GM21717 (cell line): ENCODE measurements at regions not wholly inside any gene's neighbourhood (a gene's known extent, or its start where the extent isn't known, plus 50 kb on each side); places are given as distances from the start of the nearest gene placed in this dataset.

ENCODE experiments used
- ATAC-seq: cut with Tn5 transposase; IDR thresholded peaks from one replicate; pipeline ENCODE4 v1.9.1; 2021; ENCODE audit warnings: mild to moderate bottlenecking, moderate library complexity; ENCODE audit not compliant: unreplicated experiment

- no peak for ATAC-seq
Measured at GRCh38 chr7:46486256-46487206, 565.5 kb upstream of the IGFBP3 start.

- ATAC-seq = no peak
Measured at GRCh38 chr7:46485481-46486065, 564.5 kb upstream of the IGFBP3 start.

GRCh38 chr7:46484906-46485305 lies 563.8 kb upstream of the IGFBP3 start:
- ATAC-seq = no peak

GRCh38 chr7:46480619-46481018 lies 559.5 kb upstream of the IGFBP3 start:
- ATAC-seq = no peak

GRCh38 chr7:46479680-46480079 lies 558.6 kb upstream of the IGFBP3 start:
- no peak for ATAC-seq

- no peak for ATAC-seq
Measured at GRCh38 chr7:46478046-46478445, 557.0 kb upstream of the IGFBP3 start.

- ATAC-seq = no peak
Measured at GRCh38 chr7:46468753-46469356, 547.8 kb upstream of the IGFBP3 start.

GRCh38 chr7:46463170-46463569 lies 542.1 kb upstream of the IGFBP3 start:
- ATAC-seq = no peak

GRCh38 chr7:46461334-46461777 lies 540.3 kb upstream of the IGFBP3 start:
- no peak for ATAC-seq

GRCh38 chr7:46459942-46460341 lies 538.9 kb upstream of the IGFBP3 start:
- ATAC-seq = no peak

GRCh38 chr7:46454816-46455215 lies 533.7 kb upstream of the IGFBP3 start:
- no peak for ATAC-seq

GRCh38 chr7:46452561-46453135 lies 531.6 kb upstream of the IGFBP3 start:
- ATAC-seq = no peak

GRCh38 chr7:46451846-46452245 lies 530.8 kb upstream of the IGFBP3 start:
- no peak for ATAC-seq

GRCh38 chr7:46450886-46451285 lies 529.8 kb upstream of the IGFBP3 start:
- no peak for ATAC-seq

- no peak for ATAC-seq
Measured at GRCh38 chr7:46450425-46450824, 529.4 kb upstream of the IGFBP3 start.

- ATAC-seq = no peak
Measured at GRCh38 chr7:46449743-46450142, 528.7 kb upstream of the IGFBP3 start.

- ATAC-seq = no peak
Measured at GRCh38 chr7:46448478-46448877, 527.4 kb upstream of the IGFBP3 start.

GRCh38 chr7:46446151-46446550 lies 525.1 kb upstream of the IGFBP3 start:
- no peak for ATAC-seq

- ATAC-seq = no peak
Measured at GRCh38 chr7:46444256-46444655, 523.2 kb upstream of the IGFBP3 start.

GRCh38 chr7:46440186-46440585 lies 519.1 kb upstream of the IGFBP3 start:
- ATAC-seq = no peak

GRCh38 chr7:46432708-46433107 lies 511.6 kb upstream of the IGFBP3 start:
- no peak for ATAC-seq
